Neural progenitor cell (in vitro differentiated cells): ENCODE measurements at regions not wholly inside any gene's neighbourhood (a gene's known extent, or its start where the extent isn't known, plus 50 kb on each side); places are given as distances from the start of the nearest gene placed in this dataset.

Experiments
- DNase-seq: peaks from one replicate; pipeline ENCODE4 v3.0.0-alpha.2; 2016; ENCODE audit warnings: low spot score
- H2AFZ ChIP-seq: fragments of 200-600 bp; sonication (generic); replicated peaks from 2 replicates; pipeline ENCODE4 v1.6.1; 2016; ENCODE audit warnings: antibody characterized with exemption
- H3F3A ChIP-seq: fragments of 200-600 bp; sonication (generic); 2 replicates; pipeline ENCODE4 v1.6.1; 2016; ENCODE audit warnings: antibody characterized with exemption, low read depth
- H3K27ac ChIP-seq: fragments of 200-600 bp; sonication (generic); 2 replicates; pipeline ENCODE4 v1.5.1; 2016; ENCODE audit warnings: mild to moderate bottlenecking
- H3K27me3 ChIP-seq: fragments of 200-600 bp; sonication (generic); 2 replicates; pipeline ENCODE4 v1.6.1; 2016; ENCODE audit warnings: mild to moderate bottlenecking, moderate library complexity
- H3K36me3 ChIP-seq: fragments of 200-600 bp; sonication (generic); 2 replicates; pipeline ENCODE4 v1.5.1; 2016
- H3K4me1 ChIP-seq: fragments of 200-600 bp; sonication (generic); 2 replicates; pipeline ENCODE4 v1.6.1; 2016; ENCODE audit warnings: mixed run types
- H3K4me2 ChIP-seq: fragments of 200-600 bp; sonication (generic); 2 replicates; pipeline ENCODE4 v1.6.1; 2016
- H3K4me3 ChIP-seq: fragments of 200-600 bp; sonication (generic); 2 replicates; pipeline ENCODE4 v1.5.1; 2016
- H3K79me2 ChIP-seq: fragments of 200-600 bp; sonication (generic); 2 replicates; pipeline ENCODE4 v1.6.1; 2016; ENCODE audit warnings: low read depth
- H3K9ac ChIP-seq: fragments of 200-600 bp; sonication (generic); 2 replicates; pipeline ENCODE4 v1.6.1; 2016
- H3K9me3 ChIP-seq: fragments of 200-600 bp; sonication (generic); 2 replicates; pipeline ENCODE4 v1.5.1; 2016; ENCODE audit warnings: low read depth
- H4K20me1 ChIP-seq: fragments of 200-600 bp; sonication (generic); 2 replicates; pipeline ENCODE4 v1.6.1; 2016; ENCODE audit warnings: low read depth
- H3K27ac Mint-ChIP-seq: 3 replicates; pipeline ENCODE4 v1.8.0; 2021; ENCODE audit warnings: mixed read lengths
- H3K27me3 Mint-ChIP-seq: 2 replicates; pipeline ENCODE4 v1.8.0; 2022; ENCODE audit warnings: low read depth, mild to moderate bottlenecking, inconsistent platforms, moderate library complexity, mixed read lengths; ENCODE audit not compliant: insufficient read depth
- H3K36me3 Mint-ChIP-seq: 3 replicates; pipeline ENCODE4 v1.8.0; 2021; ENCODE audit warnings: mixed read lengths
- H3K4me1 Mint-ChIP-seq: 3 replicates; pipeline ENCODE4 v1.8.0; 2021; ENCODE audit warnings: mixed read lengths
- H3K4me3 Mint-ChIP-seq: 3 replicates; pipeline ENCODE4 v1.8.0; 2021; ENCODE audit warnings: mild to moderate bottlenecking, moderate library complexity, mixed read lengths
- H3K9me3 Mint-ChIP-seq: 3 replicates; pipeline ENCODE4 v1.8.0; 2020; ENCODE audit warnings: mixed read lengths
- EZH2 ChIP-seq: fragments of 200-600 bp; sonication (generic); IDR thresholded peaks from 2 replicates; pipeline ENCODE4 v1.6.1; 2017; ENCODE audit warnings: antibody characterized with exemption, mild to moderate bottlenecking, moderate library complexity
- EZH2phosphoT487 ChIP-seq: fragments of 200-600 bp; sonication (generic); IDR thresholded peaks from 2 replicates; pipeline ENCODE4 v1.6.1; 2017; ENCODE audit warnings: antibody characterized with exemption
- TF ChIP-seq, protein P1 (sequence below): fragments of 200-600 bp; sonication (generic); IDR thresholded peaks from 2 replicates; pipeline ENCODE4 v1.5.1; 2017; ENCODE audit warnings: antibody characterized with exemption, mild to moderate bottlenecking

DNA sequence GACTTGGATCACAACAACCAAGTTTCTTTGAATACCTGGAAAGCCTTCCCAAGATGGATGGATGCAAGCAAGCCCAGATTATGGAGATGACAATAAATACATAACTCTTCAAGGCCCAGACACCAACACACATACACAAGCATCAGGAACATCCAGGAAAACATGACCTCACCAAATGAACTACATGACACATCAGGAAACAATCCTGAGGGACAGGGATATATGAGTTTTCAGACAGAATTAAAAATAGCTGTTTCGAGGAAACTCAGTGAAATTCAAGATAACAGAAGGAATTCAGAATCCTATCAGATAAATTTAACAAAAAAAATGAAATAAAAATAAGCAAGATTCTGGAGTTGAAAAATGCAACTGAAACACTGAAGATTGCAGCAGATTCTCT is 659.4 kb downstream of the METTL15 start:
- no peak overlapping the region for H3K27ac Mint-ChIP-seq
- no peak overlapping the region for H3K27ac ChIP-seq
- no peaks in the 10 kb centered on the region for H3K27me3 ChIP-seq
- H3K36me3 Mint-ChIP-seq = no peaks in the 10 kb centered on the region
- H3K4me2 ChIP-seq = no peak overlapping the region
- no peaks in the 10 kb centered on the region for H3K4me1 Mint-ChIP-seq
- TF ChIP-seq, protein P1, sequence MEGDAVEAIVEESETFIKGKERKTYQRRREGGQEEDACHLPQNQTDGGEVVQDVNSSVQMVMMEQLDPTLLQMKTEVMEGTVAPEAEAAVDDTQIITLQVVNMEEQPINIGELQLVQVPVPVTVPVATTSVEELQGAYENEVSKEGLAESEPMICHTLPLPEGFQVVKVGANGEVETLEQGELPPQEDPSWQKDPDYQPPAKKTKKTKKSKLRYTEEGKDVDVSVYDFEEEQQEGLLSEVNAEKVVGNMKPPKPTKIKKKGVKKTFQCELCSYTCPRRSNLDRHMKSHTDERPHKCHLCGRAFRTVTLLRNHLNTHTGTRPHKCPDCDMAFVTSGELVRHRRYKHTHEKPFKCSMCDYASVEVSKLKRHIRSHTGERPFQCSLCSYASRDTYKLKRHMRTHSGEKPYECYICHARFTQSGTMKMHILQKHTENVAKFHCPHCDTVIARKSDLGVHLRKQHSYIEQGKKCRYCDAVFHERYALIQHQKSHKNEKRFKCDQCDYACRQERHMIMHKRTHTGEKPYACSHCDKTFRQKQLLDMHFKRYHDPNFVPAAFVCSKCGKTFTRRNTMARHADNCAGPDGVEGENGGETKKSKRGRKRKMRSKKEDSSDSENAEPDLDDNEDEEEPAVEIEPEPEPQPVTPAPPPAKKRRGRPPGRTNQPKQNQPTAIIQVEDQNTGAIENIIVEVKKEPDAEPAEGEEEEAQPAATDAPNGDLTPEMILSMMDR = no peak
- TF ChIP-seq EZH2 (no peak), EZH2phosphoT487 (no peak)
- no peaks in the 10 kb centered on the region for H4K20me1 ChIP-seq
- no peak overlapping the region for H2AFZ ChIP-seq
- DNase-seq = no peak
- H3K4me3 ChIP-seq = no peak overlapping the region
- H3K4me1 ChIP-seq = no peaks in the 10 kb centered on the region
- no peaks in the 10 kb centered on the region for H3K79me2 ChIP-seq
- H3K4me3 Mint-ChIP-seq = no peak overlapping the region
- H3K9ac ChIP-seq = no peak overlapping the region
- H3F3A ChIP-seq = no peaks in the 10 kb centered on the region
- no peaks in the 10 kb centered on the region for H3K27me3 Mint-ChIP-seq
- H3K9me3 ChIP-seq = no peaks in the 10 kb centered on the region
- peaks cover 4% of the 10 kb centered on the region for H3K9me3 Mint-ChIP-seq
- peaks cover 3% of the 10 kb centered on the region for H3K36me3 ChIP-seq

DNA sequence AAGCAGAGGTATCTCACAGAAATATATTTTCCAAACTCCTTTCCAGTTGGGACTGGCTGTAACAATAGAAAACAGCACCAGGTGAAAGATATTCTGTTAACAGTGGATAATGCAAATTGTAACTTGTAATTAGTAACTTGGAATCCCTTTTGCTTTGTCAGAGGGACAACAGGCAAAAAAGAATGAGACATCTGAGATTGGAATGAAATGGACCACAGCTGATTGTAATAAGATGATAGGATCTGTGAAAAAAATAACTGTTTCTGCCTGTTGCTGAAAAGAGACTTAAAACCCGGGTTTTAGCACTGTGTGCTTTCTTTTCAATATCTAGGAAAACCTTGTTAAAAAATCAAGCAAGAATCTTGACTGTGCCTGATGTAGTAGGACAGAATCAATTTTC is 655.7 kb downstream of the METTL15 start:
- Mint-ChIP-seq H3K36me3 (no peaks in the 10 kb centered on the region), H3K9me3 (no peaks in the 10 kb centered on the region), H3K4me3 (no peak overlapping the region), H3K27me3 (no peaks in the 10 kb centered on the region), H3K27ac (no peak overlapping the region), H3K4me1 (no peaks in the 10 kb centered on the region)
- TF ChIP-seq, protein P1 = no peak
- TF ChIP-seq EZH2phosphoT487 (no peak), EZH2 (no peak)
- no peak overlapping the region for H3K4me2 ChIP-seq
- H3K4me3 ChIP-seq = no peak overlapping the region
- H3K36me3 ChIP-seq = no peaks in the 10 kb centered on the region
- H3K27ac ChIP-seq = no peak overlapping the region
- H3K9me3 ChIP-seq = no peaks in the 10 kb centered on the region
- no peaks in the 10 kb centered on the region for H3K27me3 ChIP-seq
- no peaks in the 10 kb centered on the region for H3K4me1 ChIP-seq
- DNase-seq = no peak
- no peak overlapping the region for H2AFZ ChIP-seq
- no peaks in the 10 kb centered on the region for H3K79me2 ChIP-seq
- no peaks in the 10 kb centered on the region for H3F3A ChIP-seq
- no peaks in the 10 kb centered on the region for H4K20me1 ChIP-seq
- H3K9ac ChIP-seq = no peak overlapping the region

DNA sequence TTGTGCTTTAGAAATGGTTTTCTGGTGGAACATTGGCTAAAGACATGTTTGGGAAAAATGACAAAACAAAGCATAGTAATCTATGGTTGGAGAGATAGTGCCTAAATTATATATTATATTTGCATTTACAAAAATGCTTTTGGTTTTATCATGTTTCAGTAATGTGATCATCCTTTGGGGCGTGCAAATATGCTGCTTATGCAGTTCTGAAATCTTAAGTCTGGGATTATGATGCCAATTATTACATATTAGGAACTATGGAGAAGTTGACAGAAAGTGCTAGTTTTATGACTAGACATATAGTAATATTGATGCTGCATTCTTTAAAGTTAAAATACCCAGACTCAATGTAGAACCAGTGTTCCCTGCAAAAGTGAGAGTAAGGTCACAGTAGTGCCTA is 655.0 kb downstream of the METTL15 start:
- Histone ChIP-seq H3K27ac (no peak overlapping the region), H3K9me3 (no peaks in the 10 kb centered on the region), H3K27me3 (no peaks in the 10 kb centered on the region), H4K20me1 (no peaks in the 10 kb centered on the region), H3K36me3 (no peaks in the 10 kb centered on the region), H3F3A (no peaks in the 10 kb centered on the region), H3K9ac (no peak overlapping the region), H3K79me2 (no peaks in the 10 kb centered on the region), H3K4me2 (no peak overlapping the region), H3K4me1 (no peaks in the 10 kb centered on the region), H2AFZ (no peak overlapping the region), H3K4me3 (no peak overlapping the region)
- DNase-seq = no peak
- H3K4me3 Mint-ChIP-seq = no peak overlapping the region
- TF ChIP-seq EZH2phosphoT487 = no peak
- TF ChIP-seq EZH2 = no peak
- TF ChIP-seq, protein P1 = no peak
- H3K27ac Mint-ChIP-seq = no peak overlapping the region
- no peaks in the 10 kb centered on the region for H3K9me3 Mint-ChIP-seq
- no peaks in the 10 kb centered on the region for H3K4me1 Mint-ChIP-seq
- no peaks in the 10 kb centered on the region for H3K27me3 Mint-ChIP-seq
- H3K36me3 Mint-ChIP-seq = no peaks in the 10 kb centered on the region
